Stimulated activated CD4-positive, alpha-beta T cell treated with anti-CD3 and anti-CD28 coated beads, TNF-alpha, amount 100 ng/mL, for 24 hours (primary cell): ENCODE measurements at regions not wholly inside any gene's neighbourhood (a gene's known extent, or its start where the extent isn't known, plus 50 kb on each side); places are given as distances from the start of the nearest gene placed in this dataset.
"Not testable (repeated sequence)": the region's sequence is repeated elsewhere in the genome, so short reads cannot be mapped to it uniquely, and the experiment has no call there.

Experiments
- DNase-seq, 3 experiments: peaks; one replicate each; pipeline ENCODE4 v3.0.0-alpha.2; 2020; ENCODE audit warnings: low read depth in 3 of 3

DNA sequence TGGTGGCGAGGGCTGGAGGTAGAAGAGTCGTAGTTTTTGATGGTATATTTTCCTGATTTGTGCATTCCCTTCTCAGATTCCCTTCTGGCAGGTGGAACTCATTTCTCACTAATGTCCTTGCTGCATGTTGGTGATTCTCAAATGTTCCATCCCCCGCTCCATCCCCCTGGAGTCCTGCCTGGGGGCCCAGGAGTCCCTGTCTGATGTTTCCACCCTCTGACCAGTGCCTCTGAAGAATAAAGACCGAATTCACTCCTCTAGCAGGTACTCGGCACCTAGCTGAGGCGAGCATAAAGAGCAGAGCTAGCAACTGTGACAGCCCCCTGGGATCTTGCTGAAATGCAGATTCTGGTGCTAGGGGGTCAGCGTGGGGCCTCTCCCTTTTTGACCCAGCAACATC, 301.8 kb downstream of the BCL2L11 start:
- not testable (repeated sequence) for DNase-seq

DNA sequence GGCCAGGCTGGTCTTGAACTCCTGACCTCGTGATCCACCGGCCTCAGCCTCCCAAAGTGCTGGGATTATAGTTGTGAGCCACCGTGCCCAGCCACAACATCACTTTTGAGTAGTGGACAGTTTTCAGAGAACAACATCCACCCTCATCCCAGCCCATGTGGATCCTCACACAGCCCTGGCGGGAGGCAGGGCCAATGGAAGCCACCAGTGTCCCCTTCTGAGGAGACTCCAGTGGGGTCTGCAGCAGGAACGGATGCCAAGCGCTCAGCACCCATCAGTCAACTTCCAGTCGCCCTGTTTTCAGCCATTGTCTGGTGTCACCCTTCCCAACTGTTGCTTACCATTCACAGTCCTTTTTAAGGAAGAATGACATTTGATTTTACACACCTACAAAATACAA, 302.5 kb downstream of the BCL2L11 start:
- not testable (repeated sequence) for DNase-seq

DNA sequence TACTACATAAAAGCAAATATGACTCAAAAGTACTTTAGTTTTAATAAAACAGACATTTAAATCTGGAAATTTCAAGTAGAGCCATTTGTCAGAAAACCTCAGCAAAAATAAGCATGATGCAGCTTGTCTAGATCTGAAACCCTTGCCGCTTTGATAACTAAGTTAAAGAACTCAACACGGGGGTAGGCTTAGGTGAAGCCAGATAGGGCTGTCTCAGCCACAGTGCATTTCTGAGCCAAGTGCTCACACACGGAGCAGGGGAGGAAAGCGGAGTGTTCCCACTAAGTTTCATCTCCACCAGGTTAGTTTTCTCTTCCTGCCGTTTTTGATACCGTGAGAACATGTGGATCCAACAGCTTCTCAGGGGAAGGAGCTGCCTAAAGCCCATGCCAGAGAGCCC, 303.5 kb downstream of the BCL2L11 start:
- not testable (repeated sequence) for DNase-seq

DNA sequence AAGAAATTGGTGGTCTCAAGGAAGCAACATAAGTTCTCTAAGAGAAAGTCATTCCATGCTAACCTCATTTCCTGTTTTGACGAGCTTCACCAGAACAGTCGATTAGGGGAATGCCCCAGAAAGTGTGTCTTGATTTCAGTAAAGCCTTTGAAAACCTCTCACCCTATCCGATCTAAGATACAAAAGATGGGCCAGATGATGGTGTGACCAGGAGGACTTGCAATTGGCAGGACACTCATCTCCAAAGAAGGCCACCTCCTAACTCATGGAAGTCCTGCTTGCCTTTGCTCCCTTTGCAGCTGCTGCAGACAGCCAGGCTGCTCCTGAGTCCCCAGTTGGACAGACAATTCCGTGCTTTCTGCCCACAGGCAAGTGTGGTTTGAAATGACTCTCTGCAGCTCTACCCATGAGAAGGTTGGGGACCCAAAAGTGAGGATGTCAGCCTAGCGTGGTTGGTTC, 304.2 kb downstream of the BCL2L11 start:
- peak in 1 of 3 experiments; percentile 57 for DNase-seq

DNA sequence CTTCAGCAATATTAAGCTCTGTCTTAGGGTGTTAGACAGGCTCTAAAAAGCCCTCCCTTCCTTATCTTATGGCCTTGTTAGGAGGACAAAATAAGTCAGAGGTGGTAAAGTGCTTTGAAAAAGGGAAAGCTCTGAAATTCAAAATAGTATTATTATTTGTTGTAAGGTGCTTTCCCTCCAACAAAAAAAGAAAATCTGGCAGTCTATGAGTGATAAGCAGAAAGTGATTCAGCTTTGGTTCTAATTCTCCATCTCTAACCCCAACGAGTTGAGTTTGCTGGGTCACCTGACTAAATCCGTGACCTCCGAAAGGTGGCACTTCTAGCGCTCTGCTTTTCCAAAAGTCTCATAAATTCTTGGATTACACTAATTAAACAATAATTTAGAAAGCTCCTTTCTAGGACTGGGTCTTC, 305.1 kb downstream of the BCL2L11 start:
- DNase-seq, result not testable (repeated sequence)

DNA sequence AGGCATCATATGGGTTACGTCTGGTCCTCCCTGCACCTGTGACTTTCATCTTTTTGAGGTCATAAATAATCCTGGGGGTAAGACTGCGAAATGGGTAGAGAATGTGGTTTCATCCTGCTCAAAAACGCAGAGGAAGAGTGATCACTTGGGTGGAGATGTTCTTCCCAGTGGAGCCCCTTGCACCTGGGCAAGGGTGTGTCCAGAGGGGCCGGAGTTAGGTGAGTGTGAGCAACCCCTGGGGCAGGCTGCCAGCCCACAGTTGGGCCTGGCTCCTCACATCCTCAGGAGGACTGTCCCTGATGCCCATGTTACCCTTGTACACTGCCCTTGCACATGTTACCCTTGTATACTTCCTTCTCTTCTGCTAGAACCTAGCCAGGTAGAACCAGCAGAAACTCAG, 306.6 kb downstream of the BCL2L11 start:
- not testable (repeated sequence) for DNase-seq

DNA sequence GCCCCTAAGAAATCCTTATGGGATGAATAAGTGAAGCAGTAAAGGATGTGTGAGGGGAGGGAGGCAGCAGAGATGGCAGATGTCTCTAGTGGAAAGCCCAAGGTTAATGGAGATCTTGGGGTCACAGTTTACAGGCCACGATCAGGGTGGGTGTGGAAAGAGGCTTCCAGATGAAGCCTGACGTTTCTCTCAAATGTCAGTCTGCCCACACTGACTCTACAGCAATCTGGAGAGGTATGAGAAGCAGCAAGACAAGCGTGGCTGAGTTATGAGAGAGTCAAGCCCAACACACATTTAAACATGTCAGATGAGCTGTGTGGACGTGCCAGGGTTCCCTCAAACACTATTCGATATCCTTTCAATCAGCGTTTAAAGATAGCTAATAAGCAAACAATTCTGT, 308.2 kb downstream of the BCL2L11 start:
- not testable (repeated sequence) for DNase-seq

DNA sequence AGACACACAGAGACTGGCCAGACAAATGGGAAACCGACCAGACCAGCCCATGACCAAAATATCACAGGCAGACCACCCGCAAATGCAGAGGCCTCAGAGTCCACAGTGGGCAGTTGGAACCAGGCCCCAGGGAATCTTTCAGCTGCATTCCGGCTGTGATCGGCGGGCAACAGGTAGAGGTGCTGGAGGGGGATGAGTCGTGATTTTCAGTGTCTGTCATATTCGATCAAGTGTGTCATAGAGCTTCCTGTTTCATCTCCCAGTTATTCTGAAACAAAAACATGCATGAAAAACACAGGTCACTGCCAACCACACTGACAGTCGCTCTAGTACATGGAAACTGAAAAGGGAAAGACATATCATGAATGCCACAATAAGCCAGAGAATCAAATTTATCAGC, 308.6 kb downstream of the BCL2L11 start:
- DNase-seq, result not testable (repeated sequence)

DNA sequence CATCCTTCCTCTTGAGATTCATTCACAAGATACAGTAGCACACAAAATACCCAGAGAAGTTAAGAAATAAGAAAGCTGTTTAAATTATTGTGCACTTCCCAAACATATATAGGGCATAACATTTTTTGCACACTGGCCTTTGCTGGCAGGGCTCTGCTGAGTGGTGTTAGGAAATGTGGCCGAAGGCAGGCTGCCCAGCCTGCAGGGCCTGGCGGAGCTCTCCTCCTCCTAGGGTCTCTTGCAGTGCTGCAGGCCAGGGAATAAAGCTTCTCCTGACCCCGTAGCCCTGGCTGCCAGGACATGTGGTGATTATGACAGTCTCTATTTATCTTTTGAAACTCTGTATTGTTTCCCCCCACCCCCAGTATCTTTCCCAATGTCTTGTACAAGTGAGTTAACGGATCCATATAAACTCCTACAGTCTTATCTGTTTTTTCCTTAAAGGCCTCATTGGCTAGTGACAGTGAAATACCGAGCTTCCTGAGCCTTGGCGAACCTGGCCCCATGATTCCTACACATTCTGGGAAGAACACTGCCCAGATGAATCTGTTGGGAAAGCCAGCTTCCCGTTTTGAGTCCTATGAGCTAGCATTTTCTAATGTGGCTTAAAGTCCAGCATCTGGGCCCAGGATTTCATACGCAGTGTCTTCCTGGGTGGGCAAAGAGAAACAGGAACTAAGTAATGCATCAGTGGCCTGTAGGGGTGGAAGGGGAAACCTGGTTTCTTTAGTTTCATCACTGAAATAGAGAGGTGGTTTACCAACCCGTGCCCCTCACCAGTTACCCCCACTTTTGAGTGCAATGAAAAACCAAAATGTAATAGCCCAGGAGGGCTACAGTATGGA, 310.3 kb downstream of the BCL2L11 start:
- not testable (repeated sequence) for DNase-seq

DNA sequence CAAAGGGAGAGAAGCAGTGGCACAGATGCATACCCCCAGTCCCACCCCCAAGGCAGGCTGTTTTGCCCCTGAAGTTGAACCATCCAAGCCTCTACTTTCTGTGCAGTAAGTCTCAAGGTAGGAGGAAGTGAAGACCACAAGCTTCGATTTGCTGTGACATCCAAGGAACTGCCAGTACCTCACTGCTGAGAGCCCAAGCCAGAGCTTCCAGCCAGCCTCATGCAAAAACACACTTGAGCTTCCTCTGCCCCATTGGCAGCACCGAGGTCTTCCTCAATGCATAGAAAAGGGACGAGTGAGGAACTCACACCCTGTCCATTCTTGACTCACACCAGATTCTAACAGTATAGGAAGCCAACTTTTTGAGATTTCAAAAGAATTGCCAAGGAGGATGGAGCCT, 311.7 kb downstream of the BCL2L11 start:
- not testable (repeated sequence) for DNase-seq

DNA sequence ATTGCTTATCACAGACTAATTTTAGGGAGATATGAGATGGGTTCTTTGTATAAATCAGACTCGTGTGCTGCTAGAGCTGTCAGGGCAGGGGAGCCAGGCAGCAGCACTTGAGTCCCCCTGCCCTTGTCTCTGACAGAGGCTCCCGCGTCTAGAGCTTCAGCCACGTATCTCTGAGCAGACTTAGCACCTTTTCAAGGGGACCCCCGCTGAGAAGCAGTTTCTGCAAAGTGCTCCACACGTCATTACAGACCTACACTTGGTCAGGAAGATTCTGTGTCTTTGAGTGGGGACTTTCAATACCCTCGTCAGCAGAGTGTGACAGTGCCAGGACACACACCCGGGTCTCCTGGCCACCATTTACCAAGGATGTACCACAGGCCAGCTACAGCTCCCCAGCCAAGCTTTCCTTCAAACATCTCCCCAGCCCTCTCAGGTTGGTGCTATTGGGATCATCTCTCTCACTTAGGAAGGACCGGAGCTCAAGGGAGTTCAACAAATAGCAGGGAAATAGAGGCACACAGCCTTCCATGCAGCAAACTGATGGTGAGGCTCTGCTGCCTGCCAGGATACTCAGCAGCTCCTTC, 312.3 kb downstream of the BCL2L11 start:
- not testable (repeated sequence) for DNase-seq

DNA sequence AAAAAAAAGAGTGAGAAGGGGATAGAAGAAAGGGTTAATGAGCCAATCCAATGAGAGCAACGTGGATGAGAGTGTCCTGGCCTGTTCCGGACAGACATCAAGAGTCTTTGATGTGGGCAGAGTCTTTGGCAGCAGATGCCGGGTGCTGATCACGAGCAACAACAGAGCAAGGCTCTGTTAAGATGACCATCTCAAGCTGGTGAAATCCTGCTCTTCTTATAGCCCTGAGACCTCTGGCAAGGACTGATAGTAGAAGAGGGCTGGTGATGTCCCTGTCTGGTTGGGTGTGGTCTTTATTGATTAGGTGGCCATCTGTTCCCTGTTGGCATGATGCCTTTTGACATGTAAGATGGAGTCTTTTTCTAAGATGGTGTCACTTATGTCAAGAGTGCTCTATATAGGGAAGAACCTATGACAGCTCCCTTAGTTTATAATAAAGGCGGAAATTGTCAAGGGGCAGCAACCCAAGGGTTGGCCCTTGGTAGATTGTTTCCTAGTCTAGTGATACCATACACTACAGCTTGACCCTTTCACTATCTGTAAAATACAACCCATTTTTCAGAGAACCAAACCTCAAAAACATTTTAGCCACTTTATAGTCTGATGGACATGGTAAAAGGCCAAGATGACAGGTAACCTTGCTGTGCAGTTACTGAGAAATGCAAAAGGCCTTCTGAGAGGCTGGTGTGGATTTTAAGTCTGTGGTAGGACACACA, 313.3 kb downstream of the BCL2L11 start:
- DNase-seq, result not testable (repeated sequence)

DNA sequence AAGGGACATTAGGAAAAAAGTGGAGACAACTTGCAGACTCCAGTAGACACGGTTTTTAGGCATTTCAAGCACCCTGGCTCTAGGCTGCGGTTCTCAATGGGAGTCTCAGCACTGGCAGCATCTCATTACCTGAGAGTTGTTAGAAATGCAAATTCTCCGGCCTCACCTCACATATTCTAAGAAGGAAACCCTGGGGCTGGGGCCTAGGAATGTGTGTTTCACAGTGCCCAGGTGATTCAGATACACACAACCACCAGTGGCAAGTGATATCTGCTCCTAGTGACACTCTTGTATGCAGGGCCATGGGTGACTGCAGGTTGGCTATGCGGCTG, 313.9 kb downstream of the BCL2L11 start:
- not testable (repeated sequence) for DNase-seq

DNA sequence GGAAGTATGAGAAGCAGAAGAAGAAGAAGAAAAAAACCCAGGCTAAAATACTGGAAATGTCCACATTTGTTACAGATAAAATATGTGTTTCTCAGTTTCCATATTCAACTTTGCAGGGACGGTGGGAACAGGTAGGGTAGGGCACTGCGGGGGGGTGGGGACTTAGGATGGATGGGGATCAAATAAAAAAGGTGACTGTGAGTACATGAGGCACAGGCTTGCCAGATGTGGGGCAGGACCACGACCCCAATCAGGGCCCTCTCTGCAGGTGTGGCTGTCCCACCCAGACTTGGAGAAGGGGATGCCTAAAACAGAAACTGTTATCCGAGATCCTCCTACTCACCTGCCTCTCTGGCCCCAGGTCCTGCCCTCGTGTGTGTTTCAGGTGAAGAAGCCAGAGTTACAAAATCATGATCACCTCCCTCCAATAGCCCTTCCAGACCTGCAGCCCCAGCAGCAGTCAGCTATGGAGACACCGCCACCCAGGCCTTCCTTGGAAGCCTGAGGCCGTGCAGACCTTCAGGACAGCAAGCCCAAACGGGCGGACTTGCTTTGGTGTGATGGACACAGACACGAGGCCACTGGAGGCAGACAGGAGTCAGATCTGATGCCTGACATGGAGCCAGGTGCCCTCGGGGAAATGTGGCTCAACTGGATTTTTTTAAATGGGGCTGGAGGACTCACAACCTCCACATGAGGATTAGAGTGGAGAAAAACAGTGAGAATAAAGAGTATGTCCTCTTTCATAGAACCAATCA, 315.0 kb downstream of the BCL2L11 start:
- not testable (repeated sequence) for DNase-seq

DNA sequence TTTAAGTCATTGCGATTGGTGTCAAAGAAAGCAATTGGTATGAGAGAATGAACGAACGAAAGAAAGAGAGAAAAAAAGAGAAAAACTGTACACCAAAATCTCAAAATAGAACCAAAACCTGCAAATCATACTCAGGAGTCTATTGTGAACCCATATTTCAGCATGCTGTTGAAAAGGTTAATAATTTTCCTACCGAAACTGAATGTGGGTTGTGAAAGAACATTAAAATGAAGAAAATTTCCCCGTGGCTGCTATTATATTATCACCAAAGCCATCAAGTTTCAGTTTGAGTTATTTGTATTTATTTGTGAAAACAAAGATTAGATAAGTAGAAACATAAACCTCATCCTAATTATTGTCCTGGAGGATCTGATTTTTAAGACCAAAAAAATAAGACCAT, 315.7 kb downstream of the BCL2L11 start:
- DNase-seq, result not testable (repeated sequence)

DNA sequence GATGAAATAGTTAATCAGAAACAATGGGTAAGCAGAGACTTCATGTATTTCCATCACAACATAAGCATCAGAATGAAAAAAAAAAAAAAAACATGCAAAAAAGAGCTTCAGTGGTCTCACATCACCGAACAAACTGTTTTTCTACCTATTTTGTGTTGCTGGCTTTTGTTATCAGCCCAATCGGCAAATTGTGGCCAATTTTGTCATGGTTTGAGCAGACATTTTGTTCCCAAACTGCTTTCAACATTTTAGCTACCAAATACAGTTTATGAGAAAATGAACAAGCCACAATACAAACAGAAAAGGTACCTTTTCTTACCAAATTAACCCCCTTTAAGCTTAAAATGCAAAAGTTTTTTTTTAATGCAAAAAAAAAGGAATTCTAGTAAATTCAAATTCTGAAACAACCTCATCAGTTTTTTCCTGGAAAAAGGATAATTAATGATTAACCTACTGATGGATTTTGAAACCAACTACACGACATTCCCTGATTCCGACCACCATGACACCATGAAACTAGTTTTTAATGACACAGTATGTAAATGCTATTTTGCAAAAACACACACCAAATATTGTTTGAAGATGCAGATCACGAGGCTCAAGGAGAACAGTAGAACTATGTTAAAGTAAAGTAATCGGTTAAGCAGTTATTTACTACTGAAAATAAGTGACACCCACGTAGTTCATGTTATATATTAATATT, 316.7 kb downstream of the BCL2L11 start:
- not testable (repeated sequence) for DNase-seq

DNA sequence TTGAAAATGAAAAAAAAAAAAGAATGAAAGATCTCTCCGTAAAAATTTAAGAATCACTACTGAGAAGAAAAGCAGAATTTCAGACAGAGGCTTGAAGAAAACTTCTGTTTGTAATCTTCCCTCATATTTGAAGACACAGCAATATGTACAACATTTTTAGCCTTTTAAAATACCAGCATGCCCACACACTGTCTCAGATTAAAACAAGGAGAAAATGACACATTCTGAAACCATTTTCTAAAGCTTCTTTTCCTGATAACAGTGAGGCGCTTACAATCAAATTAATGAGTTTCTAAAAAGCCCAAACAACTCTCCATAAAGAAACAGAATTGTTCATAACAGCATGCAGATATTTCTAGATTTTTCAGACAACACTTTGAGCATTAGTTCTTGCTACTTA, 317.4 kb downstream of the BCL2L11 start:
- DNase-seq, result not testable (repeated sequence)

DNA sequence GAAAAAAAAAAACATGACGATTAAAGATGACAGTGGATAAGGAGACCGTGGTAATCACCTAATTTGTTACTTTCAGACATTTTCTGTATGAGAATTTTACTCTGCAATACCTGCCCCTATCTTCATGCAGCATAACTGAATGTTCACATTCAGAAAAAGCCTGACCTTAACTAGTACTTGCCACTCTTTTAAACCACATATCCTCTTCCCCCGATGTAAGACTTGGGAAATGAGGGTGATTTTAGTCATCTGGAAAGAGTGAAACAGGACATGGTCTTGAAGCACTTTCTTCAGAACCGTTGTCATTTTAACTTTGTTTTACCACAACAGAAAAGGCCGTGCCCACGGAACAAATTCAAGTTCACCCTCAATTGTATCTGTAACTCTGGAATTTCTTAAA, 318.5 kb downstream of the BCL2L11 start:
- DNase-seq, result not testable (repeated sequence)

DNA sequence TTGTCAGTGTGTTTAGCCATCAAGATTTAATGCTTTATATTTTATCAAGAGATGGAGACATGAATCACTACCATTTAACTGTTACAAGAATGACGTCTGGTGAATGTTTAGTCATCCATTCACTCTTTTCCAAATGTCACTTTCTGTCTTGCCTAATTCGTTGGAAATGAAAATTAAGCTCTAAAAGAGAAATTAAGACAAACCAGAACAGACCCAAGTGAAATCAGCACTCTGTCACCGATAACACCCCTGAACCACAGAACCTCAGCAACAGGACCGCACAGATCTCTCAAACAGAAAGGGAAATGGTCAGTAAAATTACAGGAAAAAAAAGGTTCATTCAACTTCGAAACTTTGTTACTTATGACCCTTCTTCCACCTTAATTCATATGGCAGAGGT, 320.9 kb downstream of the BCL2L11 start:
- DNase-seq, result not testable (repeated sequence)

DNA sequence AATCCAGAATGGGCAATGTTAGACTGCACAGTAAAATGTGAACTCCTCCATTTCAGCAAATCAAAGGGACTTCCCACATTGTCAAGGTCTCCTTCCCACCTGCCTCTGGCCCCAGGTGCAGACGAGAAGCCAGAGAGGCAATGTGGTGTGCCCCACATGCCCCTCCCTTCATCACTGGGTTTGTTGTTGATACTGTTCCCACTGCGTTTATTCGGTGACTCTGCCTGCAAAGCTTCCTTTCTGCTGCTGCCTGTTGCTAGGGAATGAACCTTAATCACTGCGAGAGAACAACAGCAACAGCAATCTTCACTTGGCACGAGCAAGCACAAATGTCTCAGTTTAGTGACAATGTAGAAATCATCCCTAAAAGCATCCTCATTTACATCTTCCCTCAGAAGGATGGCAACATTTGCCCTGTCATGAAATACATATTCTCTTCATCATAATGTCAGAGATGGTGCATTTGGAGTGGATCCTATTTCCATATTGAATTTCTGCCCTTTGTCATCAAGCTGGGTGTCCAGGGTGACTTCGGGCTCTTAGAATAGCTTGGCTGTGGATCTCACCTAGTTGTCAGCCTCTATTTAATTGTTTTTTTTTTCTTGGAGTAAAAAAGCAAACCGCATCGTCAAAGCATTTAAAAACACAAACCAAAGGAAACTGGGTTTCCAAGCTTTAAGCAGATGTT, 322.2 kb downstream of the BCL2L11 start:
- not testable (repeated sequence) for DNase-seq

DNA sequence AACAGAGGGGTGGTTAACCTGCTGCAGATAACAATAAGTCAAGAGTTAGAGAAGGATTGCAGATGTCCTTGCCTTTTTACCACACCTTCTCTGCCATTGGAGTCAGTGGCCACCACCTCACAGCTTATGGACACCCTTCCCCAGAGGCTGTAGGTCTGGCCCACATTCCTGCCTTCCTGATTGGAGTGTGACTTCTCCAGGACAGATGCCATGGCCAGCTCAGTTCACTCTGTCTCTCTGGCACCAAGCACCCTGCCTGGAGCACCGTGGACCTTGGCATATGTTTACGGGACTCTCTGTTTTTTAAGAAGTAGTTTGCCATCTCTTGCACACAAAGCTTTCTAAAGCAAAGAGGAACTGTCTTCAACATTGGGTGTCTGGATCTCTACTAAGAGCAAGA, 323.8 kb downstream of the BCL2L11 start:
- DNase-seq, result not testable (repeated sequence)
